ENCODE measurements at regions not wholly inside any gene's neighbourhood (a gene's known extent, or its start where the extent isn't known, plus 50 kb on each side); places are given as distances from the start of the nearest gene placed in this dataset.

- DNase-seq: no peak
Observed at GRCh38 chrX:39519030-39519488, 578.7 kb downstream of the BCOR start.

DNA sequence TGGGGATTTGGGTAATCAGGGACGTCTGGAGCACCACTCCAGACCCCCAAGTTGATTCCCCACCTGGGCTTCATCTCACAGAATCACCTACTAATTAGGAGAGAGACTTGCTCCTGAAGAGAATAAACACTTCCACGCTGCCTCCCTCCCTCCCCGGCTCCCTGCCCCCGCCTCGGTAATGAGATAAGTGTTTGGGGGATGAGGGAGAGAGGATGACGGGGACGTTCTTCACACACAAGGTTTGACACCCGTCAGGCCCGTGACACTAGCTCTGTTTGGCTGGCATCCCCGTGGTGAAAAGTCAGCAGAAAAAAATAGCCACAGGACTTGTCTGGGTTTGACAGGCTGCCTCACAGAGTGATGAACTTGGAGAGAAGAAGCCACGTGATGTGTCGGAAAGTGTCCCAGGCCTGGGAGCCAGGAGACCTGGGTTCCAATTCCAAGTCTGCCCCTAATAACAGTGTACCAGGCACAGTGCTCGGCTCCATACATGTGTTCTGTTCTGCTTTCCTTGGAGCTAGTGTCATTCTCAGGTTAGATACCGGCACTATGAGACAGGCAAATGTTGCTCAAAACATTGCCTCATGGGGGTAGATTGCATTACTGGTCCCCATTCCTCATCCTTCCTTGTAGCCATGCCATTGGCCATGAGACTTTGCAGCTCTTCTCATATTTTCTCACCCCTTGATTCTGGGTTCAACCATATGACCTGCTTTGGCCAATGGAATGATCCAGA lies 578.0 kb downstream of the BCOR start:
- no peak for DNase-seq

DNA sequence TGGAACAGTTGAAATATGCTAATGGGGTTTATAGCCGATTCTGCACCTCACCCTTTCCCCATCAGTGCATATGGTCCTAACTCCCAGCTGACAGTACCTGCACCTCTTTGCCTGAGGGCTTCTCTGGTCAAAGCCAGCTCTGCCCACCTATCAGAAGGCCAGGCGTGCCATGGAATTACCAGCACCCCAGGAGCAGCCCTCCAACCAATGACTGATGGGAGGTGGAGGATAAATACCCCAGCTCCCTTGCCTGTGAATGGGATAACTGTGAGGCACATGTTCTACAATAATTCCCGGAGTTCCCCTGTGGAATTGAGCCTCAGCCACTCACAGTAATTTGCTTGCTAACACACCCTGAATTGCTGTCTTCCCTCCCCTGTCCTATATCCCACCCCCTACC lies 572.0 kb downstream of the BCOR start:
- DNase-seq: no peak

GRCh38 chrX:39527025-39527424 lies 570.7 kb downstream of the BCOR start:
- DNase-seq: no peak

- DNase-seq: no peak
Observed at GRCh38 chrX:39528161-39528916, 569.4 kb downstream of the BCOR start.

DNA sequence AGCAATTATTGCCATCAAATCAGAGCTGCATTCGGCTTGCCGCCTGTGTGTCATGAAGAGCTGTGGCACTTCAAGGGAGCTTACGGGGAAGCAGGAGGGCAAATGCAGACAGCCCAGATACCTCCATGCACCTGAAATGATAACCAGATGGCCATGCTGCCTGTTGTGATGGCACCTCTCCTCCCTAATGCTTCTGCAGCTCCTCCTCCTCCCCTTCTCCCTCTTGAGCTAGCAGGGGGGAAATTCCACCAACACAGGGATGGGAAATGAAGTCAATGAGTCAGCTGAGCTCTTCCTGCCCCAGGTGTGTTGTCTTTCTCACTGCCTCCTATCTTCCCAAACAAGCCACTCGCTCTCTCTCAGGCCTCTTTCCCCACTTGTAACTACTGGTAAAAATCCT lies 565.0 kb downstream of the BCOR start:
- no peak for DNase-seq

GRCh38 chrX:39534949-39535348 lies 562.8 kb downstream of the BCOR start:
- no peak for DNase-seq

- DNase-seq: no peak
Observed at GRCh38 chrX:39536211-39536610, 561.5 kb downstream of the BCOR start.

GRCh38 chrX:39541881-39542280 lies 555.9 kb downstream of the BCOR start:
- no peak for DNase-seq

DNA sequence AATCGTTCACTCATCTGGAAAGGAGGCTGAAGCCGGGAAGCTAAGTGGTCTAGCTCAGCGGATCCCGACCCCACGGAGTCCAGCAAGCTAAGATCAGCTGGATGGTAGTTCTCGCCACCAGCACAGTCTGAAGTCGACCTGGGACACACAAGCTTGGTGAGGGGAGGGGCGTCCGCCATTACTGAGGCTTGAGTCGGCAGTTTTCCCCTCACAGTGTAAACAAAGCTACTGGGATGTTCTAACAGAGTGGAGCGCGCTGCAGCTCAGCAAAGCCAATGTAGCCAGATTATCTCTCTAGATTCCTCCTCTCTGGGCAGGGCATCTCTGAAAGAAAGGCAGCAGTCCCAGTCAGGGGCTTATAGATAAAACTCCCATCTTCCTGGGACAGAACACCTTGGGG lies 555.4 kb downstream of the BCOR start:
- DNase-seq: no peak

DNA sequence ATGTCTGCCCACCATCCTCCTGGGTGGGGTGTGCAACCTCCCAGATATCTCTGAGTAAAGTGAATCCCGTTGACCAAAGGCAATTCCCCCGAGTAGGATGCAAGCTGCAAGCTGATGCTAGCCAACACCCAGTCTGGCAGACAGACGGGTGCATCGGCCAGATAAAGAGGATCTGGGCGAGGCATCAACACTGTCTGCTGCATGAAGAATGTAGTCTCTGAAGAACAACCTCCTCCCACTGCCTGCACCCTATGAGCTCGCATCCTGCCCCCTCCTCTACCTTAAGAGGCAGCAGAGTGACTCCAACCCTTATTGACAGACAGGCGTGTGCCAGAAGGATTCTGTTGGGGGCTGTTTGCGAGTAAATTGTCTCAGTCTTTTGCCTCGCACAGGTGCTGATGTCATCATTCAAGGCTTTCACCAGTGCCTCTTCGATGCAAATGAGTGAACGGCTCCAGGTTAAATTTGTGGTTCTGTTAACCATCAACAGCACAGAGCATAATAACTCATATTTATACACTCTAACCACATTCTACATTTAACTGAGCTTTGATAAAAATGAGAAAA lies 546.9 kb downstream of the BCOR start:
- DNase-seq: no peak

- DNase-seq: no peak
Observed at GRCh38 chrX:39551762-39552161, 546.0 kb downstream of the BCOR start.

GRCh38 chrX:39555431-39555830 lies 542.3 kb downstream of the BCOR start:
- DNase-seq: no peak

- no peak for DNase-seq
Observed at GRCh38 chrX:39556056-39556455, 541.7 kb downstream of the BCOR start.

- DNase-seq: no peak
Observed at GRCh38 chrX:39559229-39559628, 538.5 kb downstream of the BCOR start.

DNA sequence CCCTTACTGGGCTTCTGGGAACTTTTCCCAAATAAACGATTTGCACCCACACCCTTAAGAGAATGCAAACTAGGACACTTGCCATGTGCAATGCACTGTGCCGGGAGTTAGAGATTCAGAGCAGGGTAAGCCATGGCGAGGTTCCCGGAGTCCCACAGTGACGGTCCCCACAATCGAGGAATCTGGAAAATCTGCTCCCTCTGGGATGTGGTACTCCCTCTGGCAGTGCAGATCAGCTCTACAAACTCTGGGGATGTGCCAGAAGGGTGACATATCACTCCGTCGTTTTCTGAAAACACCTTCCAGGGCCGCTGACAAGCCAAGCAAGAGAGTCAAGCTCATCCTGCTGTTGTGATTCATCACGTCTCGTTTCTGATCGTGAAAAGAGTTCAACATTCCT lies 537.5 kb downstream of the BCOR start:
- DNase-seq: no peak

DNA sequence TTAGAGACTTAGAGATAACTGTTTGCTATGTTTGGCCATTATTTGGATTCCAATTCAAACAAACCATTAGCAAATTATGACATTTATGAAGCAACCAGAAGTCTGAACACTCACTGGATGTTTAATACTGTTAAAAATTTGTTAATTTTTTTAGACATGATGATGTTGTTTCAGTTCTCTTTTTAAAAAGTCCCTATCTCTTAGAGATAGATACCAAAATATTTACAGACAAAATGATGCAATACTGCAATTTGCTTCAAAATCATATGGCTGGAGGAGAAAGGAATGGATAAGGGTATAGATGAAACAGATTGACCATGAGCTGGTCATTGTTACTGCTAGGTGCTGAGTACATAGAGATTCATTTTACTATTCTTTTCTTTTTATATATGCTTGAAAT lies 534.6 kb downstream of the BCOR start:
- no peak for DNase-seq

DNA sequence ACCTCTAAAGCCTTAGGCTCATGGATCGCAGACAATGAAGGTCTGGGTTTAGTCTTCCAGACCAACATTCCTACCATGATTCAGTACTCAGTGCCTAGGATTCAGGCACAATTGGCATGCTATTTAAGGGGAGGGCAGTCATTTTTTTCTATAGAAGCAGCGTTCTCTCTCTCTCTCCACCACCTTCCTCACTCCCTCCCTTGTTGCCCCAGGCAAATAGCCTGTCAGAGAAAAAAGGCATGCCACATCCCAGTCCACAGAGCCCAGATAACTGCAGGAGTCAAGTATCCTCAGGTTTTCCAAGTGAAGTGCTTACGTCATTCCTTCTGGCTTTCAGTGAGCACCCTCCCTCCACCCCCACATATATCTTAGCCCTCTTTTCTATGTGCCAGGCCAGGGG lies 533.0 kb downstream of the BCOR start:
- no peak for DNase-seq

GRCh38 chrX:39574178-39574577 lies 523.6 kb downstream of the BCOR start:
- no peak for DNase-seq

- no peak for DNase-seq
Observed at GRCh38 chrX:39576041-39576872, 521.5 kb downstream of the BCOR start.

GRCh38 chrX:39577206-39577984 lies 520.4 kb downstream of the BCOR start:
- no peak for DNase-seq
